K562 (cell line): ENCODE measurements at regions not wholly inside any gene's neighbourhood (a gene's known extent, or its start where the extent isn't known, plus 50 kb on each side); places are given as distances from the start of the nearest gene placed in this dataset.

ENCODE experiments used
- ATAC-seq: fragments of 200-7000 bp; cut with Tn5 transposase; 3 replicates; pipeline ENCODE4 v1.9.1; 2020; ENCODE audit warnings: moderate library complexity
- BruUV-seq: library from RNA; stranded (reverse); fragments of 400-500 nt; replicated peaks from 2 replicates; lab custom pipeline; 2021; lab: Mats Ljungman, UMichigan
- CTCF ChIA-PET: fragments of 300-600 bp; formaldehyde crosslinking; extraction: SDS; loops from one replicate; lab custom pipeline; 2021; ENCODE audit warnings: low intra/inter-chr PET ratio; lab: Yijun Ruan, JAX
- POLR2A ChIA-PET: fragments of 300-600, 350-650 bp; sonication (Branson Sonifier 250); formaldehyde crosslinking; extraction: SDS; loops from one replicate; lab custom pipeline; 2021; ENCODE audit warnings: antibody characterized with exemption, inconsistent platforms; lab: Yijun Ruan, JAX
- DNase-seq, 4 experiments: peaks; one replicate each; pipeline versions ENCODE4 v3.0.0 to v3.0.0-alpha.2; 2011 to 2018; ENCODE audit warnings: low spot score in 3 of 4, mixed read lengths in 3 of 4; ENCODE audit errors: extremely low read depth in 1 of 4
- FAIRE-seq: peaks from 2 replicates; lab custom pipeline; 2011; peaks lifted over from hg19 to GRCh38; lab: Jason Lieb, UNC
- H2AFZ ChIP-seq: 2 replicates; pipeline ENCODE4 v1.6.0; 2011; ENCODE audit warnings: low read depth, low read length, control low read depth, inconsistent platforms
- H3K27ac ChIP-seq: fragments of 200-600 bp; 3 replicates; pipeline ENCODE4 v1.8.0; 2011; ENCODE audit warnings: low read depth, mild to moderate bottlenecking, control low read depth, inconsistent platforms, low read length, moderate library complexity, mixed read lengths; ENCODE audit errors: extremely low read depth
- H3K27me3 ChIP-seq, 2 experiments: fragments of 300-600 bp in 1 of 2; 2 replicates in 1 of 2; 3 replicates in 1 of 2; pipeline versions ENCODE4 v1.6.0 to v1.8.0; 2011; ENCODE audit warnings: inconsistent platforms in 2 of 2, low read length in 2 of 2, mild to moderate bottlenecking in 1 of 2, mixed read lengths in 1 of 2, moderate library complexity in 1 of 2; ENCODE audit not compliant: control insufficient read depth in 2 of 2, insufficient read depth in 2 of 2
- H3K36me3 ChIP-seq: fragments of 300-600 bp; 3 replicates; pipeline ENCODE4 v1.8.0; 2011; ENCODE audit warnings: mild to moderate bottlenecking, low read length, inconsistent platforms; ENCODE audit not compliant: control insufficient read depth, insufficient read depth
- H3K4me1 ChIP-seq, 2 experiments: fragments of 200-600 bp in 1 of 2; replicated peaks in 1 of 2; 2 replicates in 1 of 2; 3 replicates in 1 of 2; pipeline versions ENCODE4 v1.5.1 to v1.8.0; 2011; ENCODE audit warnings: inconsistent platforms in 2 of 2, low read length in 2 of 2, mild to moderate bottlenecking in 1 of 2, mixed read lengths in 1 of 2, moderate library complexity in 1 of 2; ENCODE audit not compliant: control insufficient read depth in 2 of 2, insufficient read depth in 2 of 2
- H3K4me2 ChIP-seq: 2 replicates; pipeline ENCODE4 v1.6.1; 2011; ENCODE audit warnings: low read length, control low read depth, inconsistent platforms, mixed read lengths; ENCODE audit not compliant: insufficient read depth
- H3K4me3 ChIP-seq: fragments of 200-600 bp; sonication (generic), shearing (Covaris generic); 2 replicates; pipeline ENCODE4 v1.5.1; 2016; ENCODE audit warnings: control low read depth, inconsistent platforms
- H3K79me2 ChIP-seq: fragments of 200-600 bp; 3 replicates; pipeline ENCODE4 v1.8.0; 2011; ENCODE audit warnings: low read length, inconsistent platforms; ENCODE audit not compliant: control insufficient read depth, insufficient read depth
- H3K9ac ChIP-seq, 2 experiments: 2 replicates each; pipeline versions ENCODE4 v1.6.0 to v1.6.1; 2011; ENCODE audit warnings: low read depth in 2 of 2, low read length in 2 of 2, control low read depth in 1 of 2, inconsistent platforms in 1 of 2, mild to moderate bottlenecking in 1 of 2, mixed read lengths in 1 of 2; ENCODE audit not compliant: insufficient read depth in 1 of 2
- H3K9me1 ChIP-seq: one replicate; pipeline ENCODE4 v1.6.0; 2011; ENCODE audit warnings: inconsistent platforms, mild to moderate bottlenecking, low read length, moderate library complexity; ENCODE audit not compliant: control insufficient read depth, insufficient read depth
- H3K9me3 ChIP-seq: replicated peaks from 2 replicates; pipeline ENCODE4 v1.5.1; 2011; ENCODE audit warnings: low read depth, low read length, inconsistent platforms; ENCODE audit not compliant: control insufficient read depth, insufficient read depth
- H4K20me1 ChIP-seq: replicated peaks from 2 replicates; pipeline ENCODE4 v1.6.1; 2011; ENCODE audit warnings: low read length, inconsistent platforms, mixed read lengths; ENCODE audit not compliant: control insufficient read depth, insufficient read depth
- BCOR ChIP-seq: fragments of 450-650 bp; IDR thresholded peaks from 2 replicates; pipeline ENCODE4 v1.6.1; 2016
- CREM ChIP-seq: IDR thresholded peaks from 2 replicates; pipeline ENCODE4 v1.6.1; 2014; ENCODE audit warnings: antibody characterized with exemption, low read depth
- CSDE1 ChIP-seq, 2 experiments: fragments of 450-650 bp; IDR thresholded peaks; 2 replicates each; pipeline ENCODE4 v1.6.1; 2016; ENCODE audit warnings: mild to moderate bottlenecking in 1 of 2
- PRMT5 ChIP-seq: sonication (generic); formaldehyde crosslinking; IDR thresholded peaks from 2 replicates; pipeline ENCODE4 v1.5.0; 2020; ENCODE audit warnings: missing genetic modification reagents
- PYGO2 ChIP-seq: fragments of 450-650 bp; IDR thresholded peaks from 2 replicates; pipeline ENCODE4 v1.6.1; 2016; ENCODE audit warnings: mild to moderate bottlenecking, missing genetic modification characterization, moderate library complexity, missing compliant biosample characterization
- ZFP30 ChIP-seq: fragments of 250-450 bp; sonication (Bioruptor Pico); IDR thresholded peaks from 2 replicates; pipeline ENCODE4 v1.8.0; 2022; ENCODE audit warnings: moderate library complexity, mild to moderate bottlenecking, inconsistent platforms, borderline replicate concordance
- WGBS: fragments of 100-300 bp; shearing (Covaris generic); methylation state at CpG from one replicate; pipeline ENCODE4 v1.1.6; 2016; ENCODE audit warnings: low coverage, mixed read lengths; ENCODE audit not compliant: insufficient coverage; ENCODE audit errors: missing lambda C conversion rate; 5-methylcytosine and 5-hydroxymethylcytosine counted together
- in situ Hi-C: fragments of 300-500 bp; cut with MboI; formaldehyde crosslinking; loops from 4 replicates; pipeline ENCODE4 v1.15.0; 2018; ENCODE audit warnings: inconsistent platforms, mixed read lengths
- intact Hi-C: fragments of 100-400 bp; cut with micrococcal nuclease; formaldehyde crosslinking; loops from 2 replicates; pipeline ENCODE4 v1.14.2; 2022
- TF ChIP-seq, protein P1 (sequence below): IDR thresholded peaks from 2 replicates; pipeline ENCODE4 v1.6.1; 2011; ENCODE audit warnings: borderline replicate concordance, low read depth, mild to moderate bottlenecking, moderate library complexity, low read length; ENCODE audit not compliant: insufficient read depth, poor library complexity, severe bottlenecking
- TF ChIP-seq, protein P2 (sequence below): sonication (generic); formaldehyde crosslinking; IDR thresholded peaks from 2 replicates; pipeline ENCODE4 v1.8.0; 2022; ENCODE audit warnings: mild to moderate bottlenecking, missing genetic modification reagents
- TF ChIP-seq, protein P3 (sequence below): fragments of 450-650 bp; IDR thresholded peaks from 2 replicates; pipeline ENCODE4 v1.6.1; 2016; ENCODE audit warnings: borderline replicate concordance

DNA sequence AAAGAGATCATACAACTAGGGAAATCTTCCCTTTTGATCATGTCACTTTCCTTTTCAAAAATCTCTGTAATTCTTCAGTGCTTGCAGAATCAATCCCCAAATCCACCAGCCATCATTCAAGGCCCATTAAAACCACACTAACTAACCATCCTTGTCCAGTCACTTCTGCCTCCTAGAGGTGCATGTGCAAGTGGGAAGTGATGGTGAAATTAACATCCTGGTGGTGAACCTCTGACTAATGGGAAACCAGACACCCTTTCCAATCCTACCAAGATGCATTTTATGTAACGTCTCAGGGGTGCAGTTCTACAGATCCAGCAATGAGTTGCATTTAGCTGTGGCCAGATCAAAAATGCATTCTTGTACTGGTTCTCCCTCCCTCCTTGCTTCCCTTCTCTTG lies 341.8 kb downstream of the RAPGEF2 start (continued):
- TF ChIP-seq, protein P1, sequence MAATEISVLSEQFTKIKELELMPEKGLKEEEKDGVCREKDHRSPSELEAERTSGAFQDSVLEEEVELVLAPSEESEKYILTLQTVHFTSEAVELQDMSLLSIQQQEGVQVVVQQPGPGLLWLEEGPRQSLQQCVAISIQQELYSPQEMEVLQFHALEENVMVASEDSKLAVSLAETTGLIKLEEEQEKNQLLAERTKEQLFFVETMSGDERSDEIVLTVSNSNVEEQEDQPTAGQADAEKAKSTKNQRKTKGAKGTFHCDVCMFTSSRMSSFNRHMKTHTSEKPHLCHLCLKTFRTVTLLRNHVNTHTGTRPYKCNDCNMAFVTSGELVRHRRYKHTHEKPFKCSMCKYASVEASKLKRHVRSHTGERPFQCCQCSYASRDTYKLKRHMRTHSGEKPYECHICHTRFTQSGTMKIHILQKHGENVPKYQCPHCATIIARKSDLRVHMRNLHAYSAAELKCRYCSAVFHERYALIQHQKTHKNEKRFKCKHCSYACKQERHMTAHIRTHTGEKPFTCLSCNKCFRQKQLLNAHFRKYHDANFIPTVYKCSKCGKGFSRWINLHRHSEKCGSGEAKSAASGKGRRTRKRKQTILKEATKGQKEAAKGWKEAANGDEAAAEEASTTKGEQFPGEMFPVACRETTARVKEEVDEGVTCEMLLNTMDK, result no peak

DNA sequence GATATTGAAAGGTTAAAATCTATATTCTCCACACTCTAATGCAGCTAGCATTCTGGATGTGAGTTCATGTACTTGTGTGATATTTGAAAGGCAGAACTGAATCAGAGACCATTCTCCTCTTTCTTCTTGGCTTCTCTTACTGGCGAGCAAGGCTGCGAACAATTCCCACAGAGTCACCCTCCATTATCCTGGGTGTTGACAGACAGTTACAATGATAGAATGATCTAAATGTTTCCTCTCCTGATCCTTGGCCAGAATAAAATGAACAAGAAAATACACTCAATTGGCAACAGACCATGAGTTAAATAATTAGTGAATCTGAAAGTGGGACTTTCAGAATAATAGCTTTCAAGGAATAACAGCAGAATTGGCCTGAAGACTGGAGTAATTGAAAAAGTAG lies 342.8 kb downstream of the RAPGEF2 start:
- Histone ChIP-seq H3K27me3 (no peaks in the 10 kb centered on the region), H3K4me1 (no peaks in the 10 kb centered on the region), H3K4me2 (no peak overlapping the region), H2AFZ (no peak overlapping the region), H3K36me3 (no peaks in the 10 kb centered on the region), H3K79me2 (no peaks in the 10 kb centered on the region), H3K9me1 (no peaks in the 10 kb centered on the region), H3K9ac (no peak overlapping the region), H4K20me1 (no peaks in the 10 kb centered on the region), H3K27ac (no peak overlapping the region), H3K9me3 (no peaks in the 10 kb centered on the region), H3K4me3 (no peak overlapping the region)
- no peak for FAIRE-seq
- DNase-seq, result no peak
- intact Hi-C loops, result loop anchor here (1.0 to 10.0 kb wide), 9 partner anchors 148 to 1185 kb away; partner anchors contain the start of gene RAPGEF2
- TF ChIP-seq, protein P2, sequence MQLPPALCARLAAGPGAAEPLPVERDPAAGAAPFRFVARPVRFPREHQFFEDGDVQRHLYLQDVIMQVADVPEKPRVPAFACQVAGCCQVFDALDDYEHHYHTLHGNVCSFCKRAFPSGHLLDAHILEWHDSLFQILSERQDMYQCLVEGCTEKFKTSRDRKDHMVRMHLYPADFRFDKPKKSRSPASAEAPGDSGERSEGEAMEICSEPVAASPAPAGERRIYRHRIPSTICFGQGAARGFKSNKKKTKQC (CRISPR knock-in tag), result no peak
- no peak for TF ChIP-seq CSDE1 (IDR thresholded peaks at IDR 0.05)
- no peak for TF ChIP-seq PRMT5
- no peak for TF ChIP-seq CREM
- TF ChIP-seq BCOR, result no peak
- no peak for TF ChIP-seq PYGO2 (tag)
- TF ChIP-seq, protein P3, sequence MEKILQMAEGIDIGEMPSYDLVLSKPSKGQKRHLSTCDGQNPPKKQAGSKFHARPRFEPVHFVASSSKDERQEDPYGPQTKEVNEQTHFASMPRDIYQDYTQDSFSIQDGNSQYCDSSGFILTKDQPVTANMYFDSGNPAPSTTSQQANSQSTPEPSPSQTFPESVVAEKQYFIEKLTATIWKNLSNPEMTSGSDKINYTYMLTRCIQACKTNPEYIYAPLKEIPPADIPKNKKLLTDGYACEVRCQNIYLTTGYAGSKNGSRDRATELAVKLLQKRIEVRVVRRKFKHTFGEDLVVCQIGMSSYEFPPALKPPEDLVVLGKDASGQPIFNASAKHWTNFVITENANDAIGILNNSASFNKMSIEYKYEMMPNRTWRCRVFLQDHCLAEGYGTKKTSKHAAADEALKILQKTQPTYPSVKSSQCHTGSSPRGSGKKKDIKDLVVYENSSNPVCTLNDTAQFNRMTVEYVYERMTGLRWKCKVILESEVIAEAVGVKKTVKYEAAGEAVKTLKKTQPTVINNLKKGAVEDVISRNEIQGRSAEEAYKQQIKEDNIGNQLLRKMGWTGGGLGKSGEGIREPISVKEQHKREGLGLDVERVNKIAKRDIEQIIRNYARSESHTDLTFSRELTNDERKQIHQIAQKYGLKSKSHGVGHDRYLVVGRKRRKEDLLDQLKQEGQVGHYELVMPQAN, result no peak
- no peak for TF ChIP-seq ZFP30 (CRISPR knock-in tag)
- POLR2A ChIA-PET, result interaction anchor here (0.5 kb wide), 1 partner anchor 753 kb away, joined by 4 read pairs; no protein-coding TSS in a partner anchor
- no peak for ATAC-seq
- 13% methylated on average over 2 of the region's 2 CpGs for WGBS
- no TSS peak for BruUV-seq
- CTCF ChIA-PET, result interaction anchor here (0.6 to 1.9 kb wide), 2 partner anchors 589 to 1049 kb away, joined by 3 to 7 read pairs; no protein-coding TSS in a partner anchor
- in situ Hi-C loops, result loop anchor here (10.0 to 25.0 kb wide), 4 partner anchors 241 to 1183 kb away; no protein-coding TSS in a partner anchor
